Mesodermal cell (in vitro differentiated cells): ENCODE measurements at regions not wholly inside any gene's neighbourhood (a gene's known extent, or its start where the extent isn't known, plus 50 kb on each side); places are given as distances from the start of the nearest gene placed in this dataset.
A peak's percentile ranks its signal among the peaks of the same experiment; 100 is the strongest.
"Not testable (repeated sequence)": the region's sequence is repeated elsewhere in the genome, so short reads cannot be mapped to it uniquely, and the experiment has no call there.

Experiments
- H3K27ac ChIP-seq: 2 replicates; pipeline ENCODE4 v1.7.0; 2013; ENCODE audit warnings: mild to moderate bottlenecking, low read depth, low read length, moderate library complexity; ENCODE audit not compliant: severe bottlenecking
- H3K36me3 ChIP-seq: 2 replicates; pipeline ENCODE4 v1.7.1; 2013; ENCODE audit warnings: mild to moderate bottlenecking, low read length, moderate library complexity; ENCODE audit not compliant: control insufficient read depth, insufficient read depth
- H3K4me1 ChIP-seq: one replicate; pipeline ENCODE4 v1.7.1; 2013; ENCODE audit warnings: mild to moderate bottlenecking, low read length; ENCODE audit not compliant: insufficient read depth, control insufficient read depth, poor library complexity, severe bottlenecking
- H3K4me3 ChIP-seq: 2 replicates; pipeline ENCODE4 v1.7.0; 2013; ENCODE audit warnings: low read length, control low read depth, mild to moderate bottlenecking; ENCODE audit not compliant: insufficient read depth, poor library complexity, severe bottlenecking; ENCODE audit errors: extremely low read depth
- H3K9me3 ChIP-seq: 2 replicates; pipeline ENCODE4 v1.7.1; 2013; ENCODE audit warnings: mild to moderate bottlenecking, low read length, moderate library complexity; ENCODE audit not compliant: control insufficient read depth
- WGBS, 2 experiments: methylation state at CpG; one replicate each; pipeline ENCODE4 v1.1.5; 2013; ENCODE audit warnings: missing lambda C conversion rate in 2 of 2; ENCODE audit not compliant: insufficient coverage in 2 of 2; 5-methylcytosine and 5-hydroxymethylcytosine counted together

GRCh38 chr15:29648415-29648814 lies 173.9 kb downstream of the TJP1 start:
- not testable (repeated sequence) for H3K27ac ChIP-seq, H3K36me3 ChIP-seq, H3K9me3 ChIP-seq, H3K4me1 ChIP-seq, H3K4me3 ChIP-seq
- 79 to 86% methylated on average over 3 of the region's 5 CpGs for WGBS, 2 experiments

- Histone ChIP-seq H3K9me3 (no peaks in the 10 kb centered on the region), H3K36me3 (no peaks in the 10 kb centered on the region), H3K4me3 (no peak overlapping the region), H3K4me1 (no peaks in the 10 kb centered on the region), H3K27ac (no peak overlapping the region)
- WGBS, 2 experiments, result 88% methylated on average over 3 of the region's 3 CpGs; no CpG with 5 or more reads in 1 of the 2 experiments
Measured at GRCh38 chr15:29645841-29646240, 176.4 kb downstream of the TJP1 start.

GRCh38 chr15:29644361-29644760 lies 177.9 kb downstream of the TJP1 start:
- not testable (repeated sequence) for H3K27ac ChIP-seq, H3K9me3 ChIP-seq, H3K36me3 ChIP-seq, H3K4me1 ChIP-seq, H3K4me3 ChIP-seq
- WGBS, 2 experiments, result 92% methylated on average over 8 to 9 of the region's 12 CpGs

- peak overlapping the region; percentile 17 for H3K27ac ChIP-seq
- WGBS, 2 experiments, result 83 to 85% methylated on average over 3 to 4 of the region's 4 CpGs
- H3K4me3 ChIP-seq, result no peak overlapping the region
- no peaks in the 10 kb centered on the region for H3K36me3 ChIP-seq
- peaks cover 4% of the 10 kb centered on the region for H3K4me1 ChIP-seq
- peaks cover 6% of the 10 kb centered on the region for H3K9me3 ChIP-seq
Measured at GRCh38 chr15:29638781-29639180, 183.5 kb downstream of the TJP1 start.

GRCh38 chr15:29638011-29638410 lies 184.3 kb downstream of the TJP1 start:
- no peak overlapping the region for H3K4me3 ChIP-seq
- H3K36me3 ChIP-seq, result no peaks in the 10 kb centered on the region
- H3K4me1 ChIP-seq, result peaks cover 4% of the 10 kb centered on the region
- WGBS, 2 experiments, result 85 to 89% methylated on average over 2 to 3 of the region's 3 CpGs
- H3K27ac ChIP-seq, result no peak overlapping the region
- peaks cover 6% of the 10 kb centered on the region for H3K9me3 ChIP-seq

GRCh38 chr15:29637555-29637954 lies 184.7 kb downstream of the TJP1 start:
- Histone ChIP-seq H3K9me3 (peaks cover 6% of the 10 kb centered on the region), H3K27ac (no peak overlapping the region), H3K4me3 (no peak overlapping the region), H3K4me1 (peaks cover 4% of the 10 kb centered on the region), H3K36me3 (no peaks in the 10 kb centered on the region)
- 91 to 95% methylated on average over 6 to 7 of the region's 7 CpGs for WGBS, 2 experiments

GRCh38 chr15:29636921-29637320 lies 185.3 kb downstream of the TJP1 start:
- Histone ChIP-seq H3K9me3 (peaks cover 6% of the 10 kb centered on the region), H3K36me3 (no peaks in the 10 kb centered on the region), H3K4me1 (peaks cover 4% of the 10 kb centered on the region), H3K27ac (no peak overlapping the region), H3K4me3 (no peak overlapping the region)

- 85 to 97% methylated on average over 9 to 13 of the region's 13 CpGs for WGBS, 2 experiments
- H3K9me3 ChIP-seq, result peaks cover 6% of the 10 kb centered on the region
- no peak overlapping the region for H3K4me3 ChIP-seq
- no peak overlapping the region for H3K27ac ChIP-seq
- peaks cover 11% of the 10 kb centered on the region for H3K4me1 ChIP-seq
- H3K36me3 ChIP-seq, result no peaks in the 10 kb centered on the region
Measured at GRCh38 chr15:29636140-29636539, 186.1 kb downstream of the TJP1 start.

- 88 to 96% methylated on average over 9 of the region's 9 CpGs for WGBS, 2 experiments
- H3K27ac ChIP-seq, result no peak overlapping the region
Measured at GRCh38 chr15:29635513-29636098, 186.7 kb downstream of the TJP1 start.

GRCh38 chr15:29633971-29634370 lies 188.3 kb downstream of the TJP1 start:
- no peaks in the 10 kb centered on the region for H3K36me3 ChIP-seq
- WGBS, 2 experiments, result 89 to 90% methylated on average over 2 to 4 of the region's 7 CpGs

More at GRCh38 chr15:29635513-29636098, 186.7 kb downstream of the TJP1 start:
- Histone ChIP-seq H3K4me1 (peaks cover 12% of the 10 kb centered on the region), H3K36me3 (no peaks in the 10 kb centered on the region), H3K9me3 (peaks cover 6% of the 10 kb centered on the region), H3K4me3 (no peak overlapping the region)

GRCh38 chr15:29632671-29633406 lies 189.4 kb downstream of the TJP1 start:
- H3K4me3 ChIP-seq, result no peak overlapping the region
- WGBS, 2 experiments, result 92 to 93% methylated on average over 7 of the region's 8 CpGs
- H3K9me3 ChIP-seq, result peaks cover 2% of the 10 kb centered on the region
- no peaks in the 10 kb centered on the region for H3K36me3 ChIP-seq
- H3K27ac ChIP-seq, result no peak overlapping the region
- peaks cover 8% of the 10 kb centered on the region for H3K4me1 ChIP-seq

More at GRCh38 chr15:29633971-29634370, 188.3 kb downstream of the TJP1 start:
- no peak overlapping the region for H3K4me3 ChIP-seq
- H3K27ac ChIP-seq, result no peak overlapping the region
- peaks cover 9% of the 10 kb centered on the region for H3K4me1 ChIP-seq
- H3K9me3 ChIP-seq, result peaks cover 6% of the 10 kb centered on the region
